Activated CD4-positive, alpha-beta T cell treated with anti-CD3 and anti-CD28 coated beads, Interleukin-2, amount 50 U/mL, for 16 hours (primary cell): ENCODE measurements at regions not wholly inside any gene's neighbourhood (a gene's known extent, or its start where the extent isn't known, plus 50 kb on each side); places are given as distances from the start of the nearest gene placed in this dataset.
"Not testable (repeated sequence)": the region's sequence is repeated elsewhere in the genome, so short reads cannot be mapped to it uniquely, and the experiment has no call there.

Experiments
- DNase-seq: peaks from one replicate; pipeline ENCODE4 v3.0.0-alpha.2; 2020

- DNase-seq, result no peak
These were observed 53.4 kb downstream of the RGS2 start for GRCh38 chr1:192862271-192862670.

GRCh38 chr1:192866241-192866868, 57.5 kb downstream of the RGS2 start:
- DNase-seq, result no peak

- DNase-seq, result no peak
These were observed 58.3 kb downstream of the RGS2 start for GRCh38 chr1:192867180-192867579.

- no peak for DNase-seq
These were observed 60.6 kb downstream of the RGS2 start for GRCh38 chr1:192869308-192869940.

GRCh38 chr1:192872010-192872409, 63.2 kb downstream of the RGS2 start:
- DNase-seq, result no peak

GRCh38 chr1:192873836-192874235, 65.0 kb downstream of the RGS2 start:
- no peak for DNase-seq

GRCh38 chr1:192876633-192877032, 67.8 kb downstream of the RGS2 start:
- no peak for DNase-seq

GRCh38 chr1:192877283-192877886, 68.5 kb downstream of the RGS2 start:
- DNase-seq, result no peak

- no peak for DNase-seq
These were observed 69.4 kb downstream of the RGS2 start for GRCh38 chr1:192878249-192878648.

- no peak for DNase-seq
These were observed 70.6 kb downstream of the RGS2 start for GRCh38 chr1:192879406-192879805.

- no peak for DNase-seq
These were observed 71.4 kb downstream of the RGS2 start for GRCh38 chr1:192880231-192880630.

- DNase-seq, result no peak
These were observed 75.4 kb downstream of the RGS2 start for GRCh38 chr1:192884241-192884640.

- DNase-seq, result not testable (repeated sequence)
These were observed 76.5 kb downstream of the RGS2 start for GRCh38 chr1:192885387-192885786.

GRCh38 chr1:192887426-192887825, 78.6 kb downstream of the RGS2 start:
- DNase-seq, result no peak

GRCh38 chr1:192888574-192888973, 79.7 kb downstream of the RGS2 start:
- no peak for DNase-seq

GRCh38 chr1:192889082-192889481, 80.2 kb downstream of the RGS2 start:
- no peak for DNase-seq

- no peak for DNase-seq
These were observed 81.3 kb downstream of the RGS2 start for GRCh38 chr1:192890134-192890533.

GRCh38 chr1:192892934-192893333, 84.1 kb downstream of the RGS2 start:
- no peak for DNase-seq

- DNase-seq, result not testable (repeated sequence)
These were observed 86.6 kb downstream of the RGS2 start for GRCh38 chr1:192895487-192895886.

- DNase-seq, result no peak
These were observed 87.5 kb downstream of the RGS2 start for GRCh38 chr1:192896376-192896775.

GRCh38 chr1:192901500-192901899, 92.7 kb downstream of the RGS2 start:
- DNase-seq, result no peak

GRCh38 chr1:192903142-192903541, 94.3 kb downstream of the RGS2 start:
- DNase-seq, result no peak

GRCh38 chr1:192904438-192904895, 95.6 kb downstream of the RGS2 start:
- DNase-seq, result peak; percentile 17

GRCh38 chr1:192905049-192905448, 96.2 kb downstream of the RGS2 start:
- no peak for DNase-seq
